Activated CD4-positive, alpha-beta T cell treated with anti-CD3 and anti-CD28 coated beads, Interleukin-2, amount 50 U/mL, for 48 hours (primary cell): ENCODE measurements at regions not wholly inside any gene's neighbourhood (a gene's known extent, or its start where the extent isn't known, plus 50 kb on each side); places are given as distances from the start of the nearest gene placed in this dataset.
"Not testable (repeated sequence)": the region's sequence is repeated elsewhere in the genome, so short reads cannot be mapped to it uniquely, and the experiment has no call there.

Source experiments
- DNase-seq, 2 experiments: peaks; one replicate each; pipeline ENCODE4 v3.0.0-alpha.2; 2020

DNA sequence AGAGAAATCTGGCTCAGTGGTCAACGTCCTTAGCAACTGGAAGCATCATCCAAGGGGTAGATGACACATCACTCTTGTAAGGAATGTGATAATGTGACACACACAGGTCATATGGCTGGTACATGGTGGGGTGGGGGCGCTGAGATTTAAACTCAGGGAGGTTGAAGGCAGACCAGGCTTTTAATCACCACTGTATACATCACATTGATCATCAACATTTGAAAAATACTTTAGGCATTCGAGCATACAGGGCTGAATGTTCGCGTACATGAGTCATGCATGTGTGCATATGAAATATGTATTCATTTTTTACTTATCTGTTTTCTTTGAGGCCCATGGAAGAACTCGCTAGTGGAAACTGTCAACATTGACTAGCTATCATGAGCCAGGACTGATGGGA, 976.4 kb downstream of the VRK1 start:
- DNase-seq, result no peak

DNA sequence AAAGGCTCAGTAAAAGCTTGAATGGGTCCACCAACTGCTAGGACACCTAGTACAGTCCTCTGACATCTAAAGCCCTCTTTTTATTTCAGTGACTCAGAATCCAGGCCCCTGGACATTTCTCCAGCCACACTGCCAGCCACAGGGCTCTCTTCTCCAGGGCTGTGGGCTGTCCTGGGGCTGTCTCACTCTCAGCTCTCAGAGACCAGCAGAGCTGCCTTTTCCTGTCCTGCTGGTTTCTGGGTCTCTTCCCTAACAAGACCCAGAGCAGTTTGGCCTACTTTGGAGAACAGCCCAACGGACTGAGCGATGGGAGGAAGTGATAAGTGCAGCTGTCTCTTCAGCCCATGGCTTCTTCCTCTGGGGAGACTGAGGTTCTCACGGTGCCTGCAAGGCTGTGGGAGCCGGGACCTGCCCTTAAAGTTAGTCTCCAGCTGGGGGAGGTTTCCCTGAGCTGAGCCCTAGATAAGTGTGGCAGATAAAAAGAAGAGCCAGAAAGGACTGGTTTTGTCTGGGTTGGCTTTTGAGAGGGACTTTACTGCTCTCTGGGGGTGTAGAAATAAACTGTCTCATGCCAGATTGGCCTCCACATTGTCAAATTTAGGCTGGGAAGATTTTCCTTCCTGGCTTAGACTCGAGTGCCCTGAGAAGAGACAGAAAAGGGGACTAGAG, 979.8 kb downstream of the VRK1 start:
- DNase-seq, result no peak

DNA sequence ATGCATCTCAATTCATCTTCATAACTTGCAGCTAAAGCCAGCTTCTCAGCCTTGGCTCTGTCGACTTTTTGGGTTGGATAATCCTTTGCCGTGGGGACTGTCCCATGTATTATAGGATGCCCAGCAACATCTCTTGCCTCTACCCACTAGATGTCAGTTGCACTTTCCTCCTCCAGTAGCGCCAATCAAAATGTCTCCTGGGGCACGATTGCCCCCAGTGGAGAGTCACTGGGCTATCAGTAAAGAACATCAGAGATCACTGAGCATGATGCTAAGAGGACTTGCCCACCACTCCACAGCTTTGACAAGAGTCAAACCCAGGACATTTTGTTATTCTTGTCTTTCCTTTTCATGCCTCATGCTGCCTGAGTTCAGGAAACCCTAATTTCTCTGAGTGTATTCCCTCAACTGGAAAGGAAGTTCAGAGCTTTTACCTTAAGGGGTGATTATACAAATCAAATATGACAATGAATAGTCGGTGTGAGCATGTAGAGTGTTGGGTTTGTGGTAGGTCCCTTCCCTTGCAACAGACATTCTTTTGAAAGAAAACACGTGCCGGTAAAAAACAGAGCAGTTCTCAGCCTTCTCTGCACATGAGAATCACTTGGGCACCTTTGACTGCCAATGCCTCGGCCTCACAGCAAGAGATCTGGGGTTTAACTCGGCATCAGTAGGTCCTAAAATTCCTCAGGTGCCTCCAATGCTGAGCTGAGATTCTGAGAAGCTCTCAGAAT, 980.6 kb downstream of the VRK1 start:
- DNase-seq, result no peak

DNA sequence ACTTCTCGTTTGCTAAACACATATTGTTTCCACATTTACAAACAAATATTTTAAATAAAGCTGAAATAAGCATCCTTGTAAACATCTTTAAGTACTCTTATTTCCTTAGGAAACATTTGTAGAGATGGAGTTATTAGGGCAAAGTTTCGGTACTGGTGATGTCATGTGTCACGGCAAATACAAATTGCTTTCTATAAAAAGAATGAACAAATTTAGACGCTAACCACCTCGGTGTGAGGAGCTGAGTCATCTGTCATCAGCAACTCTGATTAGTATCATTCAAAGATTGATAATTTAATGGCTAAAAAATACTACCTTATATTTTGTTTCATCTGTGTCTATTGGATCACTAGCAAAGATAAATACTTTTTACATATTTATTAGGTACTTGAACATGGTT, 982.0 kb downstream of the VRK1 start:
- no peak for DNase-seq

DNA sequence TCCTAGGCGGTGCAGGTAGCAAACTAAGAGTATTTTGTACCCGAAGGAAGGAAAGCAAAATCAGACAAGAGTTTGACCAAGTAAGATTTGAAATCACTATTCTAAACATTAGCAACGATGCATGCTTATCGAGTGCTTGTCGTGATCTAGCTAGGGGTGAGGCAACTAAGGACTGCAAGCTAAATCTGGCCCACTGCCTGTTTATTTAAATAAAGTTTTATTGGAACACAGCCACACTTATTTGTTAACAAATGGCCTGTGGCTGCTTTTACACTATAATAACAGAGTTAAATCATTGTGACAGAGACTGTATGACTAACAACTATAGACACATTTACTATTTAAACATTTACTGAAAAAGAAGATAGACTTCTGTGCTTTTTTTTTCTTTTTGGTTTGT, 983.6 kb downstream of the VRK1 start:
- no peak for DNase-seq

DNA sequence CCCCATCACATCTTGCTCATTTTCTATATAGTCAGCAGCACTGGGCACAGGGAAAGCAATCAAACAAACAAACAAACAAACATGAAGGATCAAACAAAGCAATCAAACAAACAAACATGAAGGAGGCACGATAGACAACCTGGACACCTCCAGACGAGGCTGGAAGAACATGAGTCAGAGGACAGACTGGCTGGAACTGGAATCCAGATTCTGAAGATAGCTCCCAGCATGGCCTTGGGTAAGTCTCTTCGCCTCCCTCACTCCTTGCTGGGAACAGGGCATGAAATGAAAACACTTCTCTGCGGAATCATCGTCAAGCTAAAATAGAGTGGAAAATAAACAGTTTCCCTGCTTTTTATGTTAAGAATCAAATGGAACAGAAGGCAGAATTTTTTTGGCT, 984.8 kb downstream of the VRK1 start:
- no peak for DNase-seq

DNA sequence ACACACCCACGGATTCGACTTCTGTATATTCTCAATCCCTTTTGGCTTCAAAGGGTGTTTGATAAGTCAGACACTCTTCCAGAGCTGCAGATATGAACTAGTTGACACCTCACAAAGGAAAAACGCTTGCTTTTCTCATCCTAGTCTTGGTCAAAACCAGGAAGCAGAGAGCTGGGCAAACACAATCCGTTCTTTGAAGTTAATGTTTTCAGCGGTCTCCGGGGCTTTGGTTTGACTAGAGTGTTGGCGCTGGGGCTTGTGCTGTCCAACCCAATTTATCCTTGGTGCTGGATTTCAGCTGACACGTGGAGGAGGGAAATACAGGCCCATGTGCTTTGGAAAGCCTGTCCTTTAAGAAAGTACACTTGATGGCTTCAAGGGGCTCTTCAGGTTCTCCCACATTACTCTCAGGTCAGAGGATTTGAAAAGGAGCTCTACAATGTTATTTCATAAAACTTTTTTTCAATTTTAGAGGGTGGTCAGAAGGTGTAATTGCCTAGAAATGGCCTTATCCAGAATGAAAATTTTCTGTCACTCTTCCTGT, 985.8 kb downstream of the VRK1 start:
- no peak for DNase-seq

DNA sequence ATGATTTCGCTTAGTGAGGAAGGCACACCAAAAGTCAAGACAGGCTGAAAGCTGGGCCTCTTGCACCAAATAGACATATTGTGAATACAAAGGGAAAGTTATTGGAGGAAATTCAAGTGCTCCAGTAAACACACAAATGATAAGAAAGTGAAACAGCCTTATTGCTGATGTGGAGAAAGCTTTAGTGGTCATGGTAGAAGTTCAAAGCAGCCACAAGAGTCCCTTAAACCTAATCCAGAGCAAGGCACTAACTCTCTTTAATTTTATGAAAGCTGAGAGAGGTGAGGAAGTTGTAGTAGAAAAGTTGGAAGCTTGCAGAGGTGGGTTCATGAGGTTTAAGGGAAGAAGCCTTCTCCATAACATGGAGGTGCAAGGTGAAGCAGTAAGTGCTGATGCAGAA, 988.3 kb downstream of the VRK1 start:
- no peak for DNase-seq

DNA sequence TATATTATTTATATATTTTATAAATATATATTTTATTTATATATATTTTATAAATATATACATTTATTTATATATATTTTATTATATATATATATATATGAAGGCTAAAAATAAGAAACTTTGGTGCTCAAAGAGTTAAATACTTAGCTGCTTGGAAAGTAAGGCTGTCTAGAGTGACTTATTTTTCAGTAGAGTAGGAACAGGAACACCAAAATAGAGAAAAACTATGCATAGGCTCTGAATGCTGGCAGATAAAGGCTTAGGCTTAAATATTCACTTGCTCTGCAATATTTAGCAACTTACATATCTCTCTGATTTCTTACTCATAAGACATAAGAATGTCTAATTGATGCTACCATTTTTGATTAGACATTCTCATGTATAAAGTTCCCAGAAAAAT, 991.2 kb downstream of the VRK1 start:
- DNase-seq, result no peak

DNA sequence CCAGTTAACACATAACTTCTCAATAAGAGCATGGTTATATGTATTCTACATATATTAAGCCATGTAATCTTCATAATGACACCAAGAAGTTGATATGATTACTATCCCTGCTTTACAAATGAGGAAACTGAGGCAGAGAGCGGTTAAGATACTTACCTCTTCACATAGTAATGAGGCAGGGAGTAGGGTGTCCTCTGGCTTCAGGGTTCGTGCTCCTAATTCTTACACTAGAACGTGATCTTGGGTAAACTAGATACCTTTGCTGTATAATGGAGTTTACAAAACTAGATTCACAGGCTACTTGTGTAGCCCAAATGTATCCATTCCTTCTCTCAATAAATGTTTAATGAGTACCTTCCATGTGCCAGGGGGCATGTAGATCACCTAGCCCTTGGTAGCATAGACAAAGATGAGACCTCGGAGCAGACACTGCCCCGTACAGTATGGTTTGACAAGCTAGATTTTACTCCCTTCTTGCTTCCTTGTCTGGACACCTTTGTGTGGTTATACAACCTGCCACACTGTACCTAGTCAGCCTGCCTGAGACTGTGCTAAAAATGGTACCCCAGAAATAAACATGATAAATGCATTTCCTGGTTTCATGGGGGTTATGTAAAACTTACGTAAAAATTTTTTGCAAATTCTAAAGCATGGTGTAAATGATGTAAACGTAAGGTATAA, 991.8 kb downstream of the VRK1 start:
- DNase-seq, result no peak

DNA sequence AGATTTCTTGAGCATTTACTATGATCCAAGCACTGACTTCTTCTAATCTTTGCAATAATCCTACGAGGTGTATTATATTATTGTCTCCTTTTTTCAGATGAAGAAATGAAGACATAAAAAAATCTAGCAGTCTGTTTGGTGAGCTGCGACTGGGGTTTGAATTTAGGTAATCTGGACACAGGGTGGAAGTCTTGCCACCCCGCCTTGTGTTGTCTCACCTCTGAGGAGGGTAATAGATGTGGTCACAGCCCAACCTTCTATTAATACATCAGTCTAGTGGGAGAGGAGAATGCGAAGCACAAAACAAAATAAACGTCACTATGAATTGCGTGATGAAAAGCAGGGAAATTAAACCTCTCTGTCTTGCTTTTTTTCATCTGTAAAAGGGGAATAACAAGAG, 993.9 kb downstream of the VRK1 start:
- DNase-seq, result no peak

DNA sequence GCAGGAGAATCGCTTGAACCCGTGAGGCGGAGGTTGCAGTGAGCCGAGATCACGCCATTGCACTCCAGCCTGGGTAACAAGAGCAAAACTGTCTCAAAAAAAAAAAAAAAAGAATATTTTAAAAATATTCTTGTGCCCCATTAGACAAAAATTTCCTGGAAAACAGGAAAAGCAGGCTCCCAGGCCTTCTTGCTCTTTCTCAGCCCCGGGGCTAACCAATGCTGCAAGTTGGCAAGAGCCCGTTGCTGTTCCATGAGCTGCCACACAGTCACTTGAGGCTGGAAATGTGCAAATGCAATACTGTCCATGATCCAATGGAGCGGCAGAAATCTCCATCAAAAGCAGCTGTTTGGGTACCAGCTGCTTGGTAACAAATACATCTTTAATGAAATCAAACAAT, 994.7 kb downstream of the VRK1 start:
- DNase-seq, result no peak

DNA sequence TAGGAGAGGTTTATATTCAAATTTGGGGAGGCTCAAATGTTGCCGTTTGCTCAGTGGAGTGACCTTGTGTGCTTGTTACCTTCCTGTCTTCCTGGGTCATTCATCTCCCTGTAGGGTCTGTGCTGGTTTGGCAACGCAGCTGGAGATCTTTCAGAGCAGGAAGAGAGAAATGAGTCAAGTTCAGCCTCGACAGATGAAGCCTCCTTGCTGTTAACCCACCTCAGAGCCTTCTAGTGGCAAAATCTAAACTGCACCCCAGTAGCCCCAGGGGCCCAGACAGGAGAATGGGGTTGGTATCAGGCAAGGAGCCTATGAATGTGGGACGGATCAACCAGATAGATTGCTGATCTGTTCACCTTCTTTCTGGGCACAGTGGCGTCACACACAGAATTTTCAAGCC, 999.3 kb downstream of the VRK1 start:
- no peak for DNase-seq

DNA sequence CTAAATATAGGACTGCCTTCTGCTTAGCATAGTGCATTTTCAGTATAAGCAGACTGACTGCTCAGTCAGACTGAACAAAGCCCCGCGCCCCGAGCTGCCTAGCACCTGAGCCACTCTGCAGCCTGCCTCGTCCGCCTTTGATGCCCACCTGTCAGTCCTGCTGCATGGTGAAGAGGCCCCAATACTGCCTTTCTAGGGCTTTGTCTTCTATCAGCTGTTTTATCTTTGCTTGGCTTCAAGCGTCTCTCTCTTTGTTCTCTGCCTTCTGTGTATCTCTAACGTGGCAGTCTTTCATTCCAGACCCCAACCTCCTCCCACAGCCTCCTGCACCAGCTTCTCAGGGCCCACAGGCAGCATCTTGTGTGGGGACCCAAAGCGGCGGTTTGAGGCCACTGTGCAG, 1001.0 kb downstream of the VRK1 start:
- DNase-seq, result no peak

DNA sequence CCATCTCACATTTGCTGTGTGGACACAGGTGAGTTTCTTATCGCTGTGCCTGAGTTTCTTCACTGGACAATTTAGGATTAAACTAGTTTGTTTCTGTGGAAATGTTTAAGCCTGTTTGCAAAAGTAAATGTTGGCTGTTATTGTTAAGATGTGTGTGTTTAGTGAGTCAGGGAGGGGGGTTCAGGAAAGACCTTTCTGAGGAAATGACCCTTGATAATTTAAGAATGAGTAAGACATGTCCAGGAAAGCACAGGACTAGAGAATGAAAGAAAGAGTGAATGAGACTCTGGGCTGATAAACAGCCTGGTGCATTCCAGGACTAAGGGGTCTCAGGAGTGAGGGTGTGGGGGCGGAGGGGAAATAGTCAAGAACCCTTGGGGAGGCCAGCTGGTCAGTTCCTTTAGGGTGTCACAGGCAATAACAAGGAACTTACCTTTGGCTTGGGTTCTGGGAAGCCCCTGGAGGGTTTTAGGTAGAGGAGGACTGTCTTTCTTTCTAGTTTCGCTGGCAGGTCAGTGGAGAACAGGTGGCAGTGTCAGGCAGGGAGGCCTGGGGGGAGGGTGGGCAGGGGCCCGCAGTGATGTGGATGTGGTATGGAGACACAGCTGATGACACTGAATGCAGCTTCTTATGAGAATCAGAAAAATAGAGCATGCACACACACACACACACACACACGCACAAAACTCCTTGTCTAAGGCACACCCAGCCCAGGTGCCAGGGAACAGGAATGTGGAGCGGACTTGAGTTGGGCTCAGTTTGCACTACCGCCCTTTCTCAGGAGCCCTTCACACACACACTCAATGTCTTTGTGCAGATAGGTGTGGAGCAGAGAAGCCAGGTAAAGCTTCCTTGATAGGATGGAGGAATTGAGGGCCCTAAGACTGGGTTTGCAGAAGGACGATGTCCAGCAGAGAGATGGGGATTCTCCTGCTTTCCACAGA, 1005.5 kb downstream of the VRK1 start:
- DNase-seq, result no peak

DNA sequence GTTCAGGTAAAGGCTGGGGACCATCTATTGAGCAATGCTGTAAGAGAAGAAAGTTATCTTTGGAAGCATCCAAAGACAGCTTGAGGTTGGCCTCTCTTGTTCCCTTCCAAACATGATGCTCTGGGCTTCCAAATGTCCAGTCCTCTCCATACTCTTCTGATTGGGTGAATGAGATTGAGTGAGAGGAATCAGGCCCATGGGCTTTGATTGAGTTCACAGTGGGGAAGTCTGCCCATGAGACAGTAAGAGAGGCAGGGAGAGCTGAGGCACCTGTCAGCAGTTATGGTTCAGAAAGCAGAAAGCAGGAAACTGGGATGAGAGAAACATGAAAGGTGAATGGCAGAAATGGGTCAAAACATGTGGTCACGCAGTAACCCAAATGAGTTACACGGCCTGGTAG, 1006.9 kb downstream of the VRK1 start:
- no peak for DNase-seq

DNA sequence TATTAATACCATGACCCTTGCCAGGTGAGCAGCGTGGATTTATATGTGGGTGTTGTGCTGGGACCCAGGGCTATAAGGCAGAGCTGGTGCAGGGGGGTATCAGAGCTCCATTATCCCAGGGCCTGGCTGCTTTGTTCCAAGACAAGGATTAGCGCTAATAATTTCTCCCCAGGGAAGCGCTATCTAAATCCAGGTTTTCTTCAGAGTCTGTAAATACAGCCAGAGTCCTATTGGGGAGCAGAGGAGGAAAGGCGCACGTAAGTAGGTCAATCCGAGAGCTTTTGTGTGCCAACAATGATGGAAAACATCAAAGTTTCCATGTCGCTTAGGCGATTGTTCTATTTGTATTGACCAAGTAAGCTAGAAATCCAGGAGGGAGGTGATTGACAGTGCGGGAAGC, 1009.7 kb downstream of the VRK1 start:
- no peak for DNase-seq

DNA sequence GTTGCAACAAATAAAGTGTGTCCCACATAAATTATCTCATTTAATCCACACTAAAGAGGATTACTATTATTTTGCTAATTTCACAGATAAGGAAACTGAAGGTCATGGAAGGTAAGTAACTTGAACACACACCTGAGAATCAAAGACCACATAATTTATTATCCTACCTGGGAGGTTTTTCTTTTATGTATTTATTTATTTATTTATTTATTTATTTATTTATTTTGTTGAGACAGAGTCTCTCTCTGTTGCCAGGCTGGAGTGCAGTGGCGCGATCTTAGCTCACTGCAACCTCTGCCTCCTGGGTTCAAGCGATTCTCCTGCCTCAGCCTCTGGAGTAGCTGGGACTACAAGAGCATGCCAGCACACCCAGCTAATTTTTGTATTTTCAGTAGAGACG, 1011.4 kb downstream of the VRK1 start:
- DNase-seq, result not testable (repeated sequence)

DNA sequence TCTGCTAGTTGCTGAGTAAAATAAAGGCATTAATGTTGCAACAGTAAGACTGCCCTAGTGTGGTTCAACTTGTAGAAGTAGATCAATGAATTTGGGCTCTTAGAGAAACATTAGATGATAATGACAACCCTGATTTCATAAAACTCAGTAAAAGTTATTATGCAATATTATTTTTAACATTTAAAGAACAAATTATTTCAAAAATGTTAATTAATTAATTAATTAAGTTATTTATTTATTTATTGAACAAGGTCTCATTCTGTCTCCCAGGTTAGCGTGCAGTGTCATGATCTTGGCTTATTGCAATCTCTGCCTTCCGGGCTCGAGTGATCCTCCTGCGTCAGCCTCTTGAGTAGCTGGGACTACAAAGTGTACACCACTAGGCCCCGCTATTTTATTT, 1016.4 kb downstream of the VRK1 start:
- no peak for DNase-seq

DNA sequence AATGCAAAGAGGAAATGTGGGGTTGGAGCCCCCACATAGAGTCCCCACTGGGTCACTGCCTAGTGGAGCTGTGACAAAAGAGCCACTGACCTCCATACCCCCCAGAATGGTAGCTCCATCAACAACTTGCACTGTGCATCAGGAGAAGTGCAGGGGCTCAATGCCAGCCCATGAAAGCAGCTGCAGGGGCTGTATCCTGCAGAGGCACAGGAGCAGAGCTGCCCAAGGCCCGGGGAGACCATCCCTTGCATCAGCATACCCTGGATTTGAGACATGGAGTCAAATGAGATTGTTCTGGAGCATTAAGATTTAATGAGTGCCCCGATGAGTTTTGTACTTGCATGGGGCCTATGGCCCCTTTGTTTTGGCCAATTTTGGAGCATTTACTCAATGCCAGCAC, 1023.6 kb downstream of the VRK1 start:
- DNase-seq, result no peak

DNA sequence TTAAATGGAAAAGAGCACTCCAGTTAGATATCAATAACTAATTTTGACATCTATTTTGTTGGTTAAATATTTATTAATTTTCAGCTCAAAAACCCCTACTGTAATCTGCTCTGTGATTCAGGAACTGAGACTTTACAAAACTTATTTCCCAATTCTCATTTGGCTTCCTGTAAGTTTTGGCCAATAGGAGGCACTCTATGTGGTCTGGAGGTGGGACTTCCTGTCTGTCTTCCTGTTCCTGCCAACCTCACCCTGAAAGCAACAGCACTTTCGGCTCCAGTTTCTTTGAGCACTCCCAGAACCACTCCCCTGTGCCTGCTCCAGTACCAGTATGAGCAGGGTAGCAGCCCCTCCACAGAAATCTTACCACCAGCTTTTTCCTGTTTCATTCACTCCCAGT, 1027.0 kb downstream of the VRK1 start:
- DNase-seq, result no peak

DNA sequence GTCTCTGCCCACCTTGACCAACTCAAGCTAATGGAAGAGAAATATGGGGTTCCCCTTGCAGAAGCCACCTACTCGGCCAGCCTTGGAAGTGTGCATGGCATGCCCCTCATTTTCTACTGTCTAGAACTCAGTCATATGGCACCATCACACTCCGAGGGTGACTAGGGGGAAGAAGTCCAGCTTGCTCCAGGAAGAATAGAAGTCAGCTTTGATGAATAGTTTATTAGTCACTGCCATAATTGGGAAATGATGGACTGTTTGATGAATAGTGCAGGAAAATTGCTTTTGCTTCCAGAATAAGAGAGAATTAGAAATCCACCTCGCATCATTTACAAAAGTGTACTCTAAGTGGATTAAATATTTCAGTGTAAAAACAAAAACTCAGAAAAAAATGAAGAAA, 1030.6 kb downstream of the VRK1 start:
- DNase-seq, result no peak

DNA sequence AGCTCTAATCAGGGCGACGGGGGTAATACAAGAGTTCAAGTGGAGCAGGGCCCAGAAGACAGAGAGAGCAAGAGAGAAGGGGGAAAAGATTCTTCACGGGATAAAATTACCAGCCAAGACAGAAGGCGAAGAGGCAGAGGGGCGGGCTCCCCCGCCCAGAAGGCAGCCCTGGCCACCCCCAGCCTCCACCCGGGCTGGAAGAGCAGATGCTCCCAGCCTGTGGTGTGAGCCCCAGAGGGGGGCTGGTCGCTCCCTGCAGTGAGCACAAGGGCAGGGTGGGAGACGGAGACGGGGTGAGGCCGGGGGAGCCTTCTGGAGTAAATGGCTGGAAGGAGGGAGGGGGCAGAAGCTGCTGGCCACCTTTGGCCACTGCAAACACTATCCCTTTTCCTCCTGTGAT, 1035.6 kb downstream of the VRK1 start:
- no peak for DNase-seq
